Immature natural killer cell (primary cell): ENCODE measurements at regions not wholly inside any gene's neighbourhood (a gene's known extent, or its start where the extent isn't known, plus 50 kb on each side); places are given as distances from the start of the nearest gene placed in this dataset.

Experiments used
- DNase-seq, 3 donors: peaks; one replicate each; pipeline ENCODE4 v3.0.0; 2022; ENCODE audit warnings: mixed read lengths in 1 of 3
- H3K27ac Mint-ChIP-seq, 6 donors: one replicate each; pipeline ENCODE4 v1.8.0; 2020; ENCODE audit warnings: mixed read lengths in 6 of 6, mild to moderate bottlenecking in 5 of 6, inconsistent platforms in 4 of 6, moderate library complexity in 3 of 6
- H3K27me3 Mint-ChIP-seq, 3 donors: one replicate each; pipeline ENCODE4 v1.8.0; 2020 to 2021; ENCODE audit warnings: low read depth in 3 of 3, mild to moderate bottlenecking in 3 of 3, mixed read lengths in 3 of 3, moderate library complexity in 3 of 3, inconsistent platforms in 1 of 3
- H3K36me3 Mint-ChIP-seq, 3 donors: one replicate each; pipeline ENCODE4 v1.8.0; 2020; ENCODE audit warnings: mixed read lengths in 3 of 3, inconsistent platforms in 2 of 3, mild to moderate bottlenecking in 2 of 3
- H3K4me1 Mint-ChIP-seq, 2 donors: one replicate each; pipeline ENCODE4 v1.8.0; 2020; ENCODE audit warnings: inconsistent platforms in 2 of 2, mild to moderate bottlenecking in 2 of 2, mixed read lengths in 2 of 2, moderate library complexity in 1 of 2
- H3K4me3 Mint-ChIP-seq, 5 donors: one replicate each; pipeline ENCODE4 v1.8.0; 2020; ENCODE audit warnings: mild to moderate bottlenecking in 5 of 5, mixed read lengths in 5 of 5, inconsistent platforms in 3 of 5, moderate library complexity in 3 of 5
- H3K9me3 Mint-ChIP-seq, 6 donors: one replicate each; pipeline ENCODE4 v1.8.0; 2020; ENCODE audit warnings: mild to moderate bottlenecking in 6 of 6, mixed read lengths in 6 of 6, inconsistent platforms in 4 of 6, moderate library complexity in 3 of 6

DNA sequence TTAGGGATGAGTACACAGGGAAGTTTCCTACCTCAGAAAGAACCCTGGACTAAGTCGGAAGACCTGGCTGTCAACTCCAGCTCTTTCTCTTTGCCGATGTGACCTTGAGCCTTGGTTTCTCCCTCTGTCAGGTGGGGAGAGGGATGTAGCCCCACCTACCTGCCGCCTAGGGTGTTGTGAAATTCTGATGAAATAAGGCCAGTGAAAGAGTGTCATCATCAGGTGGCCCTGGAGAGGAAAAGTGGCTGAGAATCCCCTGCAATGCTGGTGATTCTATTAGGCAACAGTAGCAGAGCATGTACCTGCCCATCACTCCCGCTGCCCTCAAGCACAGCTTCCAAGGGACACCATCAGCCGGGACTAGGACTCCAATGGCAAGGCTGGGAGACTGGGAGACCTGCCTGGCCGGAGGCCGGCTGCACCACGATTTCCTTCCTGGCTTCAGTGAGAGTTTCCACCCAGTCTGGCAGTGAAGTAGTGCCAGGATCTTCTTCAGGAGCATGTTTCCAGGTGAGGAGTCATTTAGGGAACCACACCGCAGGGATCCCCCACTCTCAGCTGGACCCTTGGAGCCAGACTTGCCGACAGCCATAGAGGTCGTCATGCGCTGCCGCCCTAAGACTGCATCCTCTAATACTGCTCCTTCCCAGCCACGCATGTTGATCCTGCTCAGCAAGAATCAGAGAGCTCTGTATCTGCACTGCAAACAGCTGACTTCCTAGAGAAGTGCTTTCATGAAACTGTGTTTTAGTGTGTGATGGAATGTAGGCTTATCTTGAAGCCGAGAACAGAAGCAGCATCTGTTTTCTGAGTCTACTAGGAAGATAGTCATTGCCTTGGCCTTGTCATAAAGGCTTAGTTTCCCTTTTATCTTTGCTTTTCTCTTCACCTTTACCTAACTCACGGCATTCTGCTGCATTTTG lies 88.0 kb upstream of the F3 start:
- no peaks in the 10 kb centered on the region for H3K4me1 Mint-ChIP-seq
- H3K4me3 Mint-ChIP-seq = no peak overlapping the region
- H3K27ac Mint-ChIP-seq = no peak overlapping the region
- DNase-seq = no peak
- H3K36me3 Mint-ChIP-seq = no peaks in the 10 kb centered on the region
- no peaks in the 10 kb centered on the region for H3K9me3 Mint-ChIP-seq
- peaks cover 0 to 4% (median 4%) of the 10 kb centered on the region in 3 donors for H3K27me3 Mint-ChIP-seq

DNA sequence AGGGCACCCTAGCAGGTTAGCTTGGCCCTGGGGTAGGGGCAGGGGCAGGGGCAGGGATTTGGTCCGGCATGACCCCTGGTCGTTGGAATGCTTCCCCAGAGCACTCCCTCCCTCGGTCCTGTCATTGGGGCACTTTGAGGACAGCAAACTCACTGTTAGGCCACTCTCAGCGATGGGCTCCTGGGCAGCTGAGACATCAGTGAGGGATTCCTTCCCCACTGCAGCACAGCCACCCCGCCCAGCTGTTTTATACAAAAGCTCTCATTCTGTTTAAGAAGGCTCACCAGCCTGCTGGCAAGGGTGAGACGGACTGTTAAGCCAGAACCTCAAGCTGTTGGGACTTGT lies 86.9 kb upstream of the F3 start:
- DNase-seq = no peak
- Mint-ChIP-seq H3K9me3 (no peaks in the 10 kb centered on the region), H3K4me3 (no peak overlapping the region), H3K4me1 (no peaks in the 10 kb centered on the region), H3K27me3 (peaks cover 0 to 4% (median 1%) of the 10 kb centered on the region in 3 donors), H3K27ac (no peak overlapping the region), H3K36me3 (no peaks in the 10 kb centered on the region)

DNA sequence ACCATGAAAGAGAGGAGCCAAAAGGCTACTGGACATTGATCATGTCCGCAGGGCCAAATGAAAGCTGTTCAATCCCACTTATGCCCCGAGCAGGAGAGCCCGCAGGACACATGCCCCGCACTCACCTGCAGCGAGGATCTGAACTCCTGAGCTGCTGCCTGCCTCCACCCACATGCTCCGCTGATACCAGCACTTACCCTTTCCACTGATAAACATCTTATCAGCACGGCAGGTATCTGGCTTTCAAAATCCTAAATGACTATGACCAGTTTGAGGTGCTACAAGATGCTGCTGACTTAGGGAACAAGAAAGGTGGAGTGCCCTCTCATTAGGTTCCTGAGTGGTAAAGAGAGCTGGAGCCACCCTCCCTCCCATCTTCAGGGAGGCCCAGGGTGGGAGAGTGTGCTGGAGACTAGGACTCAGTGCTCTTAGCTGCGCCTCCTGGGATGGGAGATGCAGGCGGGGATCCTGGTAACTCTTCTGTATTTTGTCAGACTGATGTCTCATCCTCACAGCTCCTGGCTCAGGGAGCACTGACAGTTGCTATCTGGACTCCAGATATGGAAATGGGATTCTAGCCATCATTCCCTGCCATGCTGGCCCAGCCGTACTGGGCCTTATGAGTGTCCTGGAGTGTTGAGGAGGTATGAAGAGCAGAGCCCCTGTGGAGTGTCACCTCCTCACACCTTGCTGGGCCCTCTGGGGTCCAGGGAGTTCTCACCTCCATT lies 86.4 kb upstream of the F3 start:
- H3K4me1 Mint-ChIP-seq = no peaks in the 10 kb centered on the region
- peaks cover 0 to 4% (median 1%) of the 10 kb centered on the region in 3 donors for H3K27me3 Mint-ChIP-seq
- no peaks in the 10 kb centered on the region for H3K9me3 Mint-ChIP-seq

DNA sequence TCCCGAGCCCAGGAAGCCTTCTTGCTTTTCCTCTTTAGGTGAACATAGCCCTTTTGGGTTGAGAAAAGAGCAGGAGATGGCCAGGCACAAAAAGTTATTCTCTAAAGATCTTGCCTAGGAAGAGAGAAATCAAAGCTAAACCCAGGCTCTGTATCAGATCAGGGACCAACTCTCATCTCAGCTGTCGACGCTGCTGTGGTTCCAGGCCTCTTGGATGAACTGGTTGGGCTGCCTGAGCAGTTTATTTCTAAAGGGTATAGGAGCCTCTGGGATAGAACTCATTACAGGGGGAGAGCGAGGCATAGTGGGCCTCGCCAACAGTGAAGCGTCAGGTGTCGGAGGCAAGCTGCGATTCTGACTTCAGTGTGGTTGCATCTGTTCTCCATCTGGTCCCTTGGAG lies 82.6 kb upstream of the F3 start:
- Mint-ChIP-seq H3K27ac (no peak overlapping the region), H3K4me3 (no peak overlapping the region), H3K27me3 (peaks cover 0 to 9% (median 0%) of the 10 kb centered on the region in 3 donors), H3K9me3 (peaks cover 0 to 3% (median under 1%) of the 10 kb centered on the region in 6 donors), H3K36me3 (no peaks in the 10 kb centered on the region), H3K4me1 (no peaks in the 10 kb centered on the region)
- DNase-seq = no peak

More for the DNA sequence above, 86.4 kb upstream of the F3 start:
- DNase-seq = no peak
- H3K27ac Mint-ChIP-seq = no peak overlapping the region
- no peak overlapping the region for H3K4me3 Mint-ChIP-seq
- no peaks in the 10 kb centered on the region for H3K36me3 Mint-ChIP-seq

DNA sequence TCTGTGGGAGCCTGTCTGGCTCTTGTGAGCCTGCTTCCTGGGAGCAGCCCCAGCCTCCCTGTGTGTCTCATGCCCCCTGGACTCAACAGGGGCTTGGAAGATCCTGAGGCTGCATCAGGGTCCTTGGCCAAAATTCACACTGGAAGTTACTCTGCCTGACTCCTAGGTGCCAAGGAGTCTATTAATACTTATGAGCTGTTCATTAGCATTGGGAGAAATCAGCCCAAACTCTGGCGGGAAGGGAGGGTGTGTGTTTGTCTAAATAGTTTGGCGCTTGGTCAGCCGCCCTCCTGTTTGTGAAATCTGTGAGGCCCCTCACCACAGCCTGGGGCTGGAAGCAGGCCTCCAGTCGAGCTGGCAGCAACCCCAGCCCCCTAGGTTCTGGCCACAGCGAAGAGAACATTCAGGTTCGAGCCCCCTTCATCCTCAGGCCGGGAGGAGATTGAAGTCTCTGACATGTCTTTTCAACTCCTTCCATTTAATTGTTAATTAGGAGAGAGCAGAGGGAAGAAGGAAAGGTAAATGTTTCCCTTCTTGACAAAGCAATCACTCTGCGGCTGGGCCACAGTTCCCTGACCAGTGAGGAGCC lies 82.1 kb upstream of the F3 start:
- Mint-ChIP-seq H3K27ac (no peak overlapping the region), H3K36me3 (no peaks in the 10 kb centered on the region), H3K4me3 (no peak overlapping the region), H3K4me1 (no peaks in the 10 kb centered on the region), H3K9me3 (peaks cover 0 to 5% (median 2%) of the 10 kb centered on the region in 6 donors), H3K27me3 (peaks cover 0 to 9% (median 0%) of the 10 kb centered on the region in 3 donors)
- DNase-seq = no peak

DNA sequence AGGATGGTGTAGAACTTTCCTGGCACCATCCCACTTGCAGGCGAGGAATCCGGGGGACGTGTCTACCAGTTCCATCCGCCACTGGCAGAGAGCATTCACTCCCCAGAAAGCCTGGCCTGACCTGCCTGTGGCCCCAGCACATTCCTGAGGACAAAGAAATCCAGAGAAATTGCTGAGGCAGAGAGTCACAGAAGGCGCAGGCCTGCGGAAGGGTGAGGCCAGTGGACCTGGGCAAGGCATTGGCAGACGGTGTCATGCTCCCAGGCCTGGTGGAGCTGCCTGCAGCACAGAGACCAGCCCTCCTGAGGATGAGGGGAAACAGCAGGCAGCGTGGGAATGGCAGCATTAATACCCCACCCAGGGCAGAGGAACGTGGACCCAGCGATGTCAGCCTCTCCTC lies 81.2 kb upstream of the F3 start:
- Mint-ChIP-seq H3K4me1 (no peaks in the 10 kb centered on the region), H3K27me3 (peaks cover 0 to 12% (median 2%) of the 10 kb centered on the region in 3 donors), H3K4me3 (no peak overlapping the region), H3K36me3 (peaks cover 0 to 5% (median 4%) of the 10 kb centered on the region in 3 donors), H3K9me3 (peaks cover 4 to 12% (median 5%) of the 10 kb centered on the region in 6 donors), H3K27ac (no peak overlapping the region)
- no peak for DNase-seq

DNA sequence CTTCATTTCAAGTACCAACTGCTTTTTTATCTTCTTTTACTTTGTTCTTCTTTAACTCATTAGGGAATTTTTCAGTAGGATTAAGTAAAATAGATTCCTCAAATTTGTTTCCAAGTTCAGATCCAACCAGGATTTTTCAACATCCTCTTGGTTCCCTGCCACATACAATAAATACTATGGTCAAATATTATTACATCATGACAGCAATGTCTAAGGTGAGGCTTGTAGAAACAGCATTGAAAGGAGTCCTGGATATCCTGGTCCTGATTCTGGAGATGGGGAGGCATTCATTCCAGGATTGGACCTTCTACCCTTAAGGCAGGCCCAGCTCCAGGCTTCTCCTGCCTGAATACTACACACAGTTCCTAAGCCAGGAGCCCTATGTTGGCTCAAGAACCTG lies 80.2 kb upstream of the F3 start:
- Mint-ChIP-seq H3K36me3 (peaks cover 0 to 5% (median 4%) of the 10 kb centered on the region in 3 donors), H3K4me3 (no peak overlapping the region), H3K27ac (no peak overlapping the region), H3K4me1 (no peaks in the 10 kb centered on the region), H3K27me3 (peaks cover 2 to 17% (median 3%) of the 10 kb centered on the region in 3 donors), H3K9me3 (peaks cover 4 to 12% (median 5%) of the 10 kb centered on the region in 6 donors)
- no peak for DNase-seq

DNA sequence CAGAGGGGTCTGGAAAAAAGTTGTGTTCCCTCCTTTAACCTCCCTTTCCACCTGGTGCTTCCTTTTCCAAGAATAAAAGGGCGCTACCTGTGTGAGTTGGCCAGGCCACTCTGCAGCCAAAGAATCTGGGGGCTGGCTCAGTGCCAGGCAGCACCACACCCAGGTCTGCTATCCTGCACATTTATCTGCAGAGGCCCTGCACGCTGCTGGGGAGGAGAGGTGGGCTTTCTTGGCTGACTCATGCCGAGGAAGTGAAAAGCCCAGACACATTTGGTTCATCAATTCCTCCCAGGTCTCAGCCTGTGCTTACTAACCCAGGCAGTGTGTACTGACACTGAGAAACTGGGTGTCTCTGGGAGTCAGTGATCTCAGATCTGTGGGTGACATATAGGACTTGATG lies 79.8 kb upstream of the F3 start:
- no peak for DNase-seq
- H3K9me3 Mint-ChIP-seq = peaks cover 4 to 12% (median 5%) of the 10 kb centered on the region in 6 donors
- H3K4me1 Mint-ChIP-seq = no peaks in the 10 kb centered on the region
- H3K27ac Mint-ChIP-seq = no peak overlapping the region
- H3K4me3 Mint-ChIP-seq = no peak overlapping the region
- peaks cover 0 to 5% (median 4%) of the 10 kb centered on the region in 3 donors for H3K36me3 Mint-ChIP-seq
- H3K27me3 Mint-ChIP-seq = peaks cover 2 to 17% (median 3%) of the 10 kb centered on the region in 3 donors

DNA sequence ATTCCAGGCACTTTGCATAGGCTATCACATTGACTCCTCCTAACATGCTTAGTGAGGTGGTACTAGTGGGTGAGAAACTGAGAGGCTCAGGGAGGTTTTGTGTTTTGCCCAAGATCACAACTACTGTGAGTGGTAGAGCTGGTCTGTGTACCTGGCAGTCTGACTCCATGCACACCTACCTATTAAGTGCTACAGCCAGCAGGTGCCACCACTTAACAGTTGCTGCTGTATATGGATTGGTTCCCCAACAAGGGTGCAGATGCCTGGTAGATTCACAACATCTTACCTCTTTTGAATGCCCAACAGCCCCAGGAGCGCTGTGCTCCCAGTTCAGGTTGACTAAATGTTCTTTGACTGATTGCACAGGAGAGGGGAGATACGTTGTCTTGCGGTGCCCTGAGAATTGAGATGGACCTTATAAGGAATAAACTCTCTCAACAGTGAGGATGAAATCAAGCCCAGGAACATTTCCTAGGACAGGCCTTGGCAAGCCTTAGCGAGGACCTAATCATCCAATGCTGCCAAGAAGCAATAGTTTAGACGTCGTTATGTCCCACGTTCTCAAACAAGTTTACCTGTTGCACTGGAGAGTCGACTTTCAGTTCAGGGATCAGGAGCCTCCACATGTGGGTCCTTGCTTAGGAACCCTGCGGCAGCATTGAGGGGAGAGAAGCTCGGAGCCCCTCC lies 78.9 kb upstream of the F3 start:
- H3K36me3 Mint-ChIP-seq = peaks cover 0 to 5% (median 4%) of the 10 kb centered on the region in 3 donors
- H3K4me1 Mint-ChIP-seq = no peaks in the 10 kb centered on the region
- peaks cover 4 to 12% (median 5%) of the 10 kb centered on the region in 6 donors for H3K9me3 Mint-ChIP-seq
- peaks cover 3 to 17% (median 4%) of the 10 kb centered on the region in 3 donors for H3K27me3 Mint-ChIP-seq
- no peak overlapping the region for H3K4me3 Mint-ChIP-seq
- DNase-seq = no peak
- H3K27ac Mint-ChIP-seq = no peak overlapping the region

DNA sequence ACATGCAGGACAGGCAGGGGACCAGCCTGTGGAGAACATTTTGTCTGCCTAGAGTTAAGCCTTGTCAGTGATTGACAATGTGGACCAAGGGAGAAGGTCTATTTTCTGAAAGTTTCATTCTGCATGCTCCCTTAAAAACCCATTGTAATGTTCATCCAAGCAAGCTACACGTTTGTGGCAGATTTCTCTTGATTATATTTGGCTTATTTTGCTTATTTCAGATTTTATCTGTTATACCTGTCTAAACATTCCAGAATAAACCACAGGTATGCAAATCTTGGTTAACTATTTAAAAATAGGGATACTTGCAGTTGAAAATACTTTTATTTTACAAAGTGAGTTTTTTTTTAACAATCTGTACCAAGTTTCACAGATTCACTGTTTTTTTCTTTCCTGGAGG lies 78.2 kb upstream of the F3 start:
- Mint-ChIP-seq H3K4me1 (peaks cover 0 to 4% of the 10 kb centered on the region in 2 donors), H3K4me3 (no peak overlapping the region), H3K9me3 (peaks cover 4 to 12% (median 5%) of the 10 kb centered on the region in 6 donors), H3K36me3 (peaks cover 0 to 5% (median 4%) of the 10 kb centered on the region in 3 donors), H3K27ac (no peak overlapping the region), H3K27me3 (peaks cover 3 to 17% (median 4%) of the 10 kb centered on the region in 3 donors)
- no peak for DNase-seq

DNA sequence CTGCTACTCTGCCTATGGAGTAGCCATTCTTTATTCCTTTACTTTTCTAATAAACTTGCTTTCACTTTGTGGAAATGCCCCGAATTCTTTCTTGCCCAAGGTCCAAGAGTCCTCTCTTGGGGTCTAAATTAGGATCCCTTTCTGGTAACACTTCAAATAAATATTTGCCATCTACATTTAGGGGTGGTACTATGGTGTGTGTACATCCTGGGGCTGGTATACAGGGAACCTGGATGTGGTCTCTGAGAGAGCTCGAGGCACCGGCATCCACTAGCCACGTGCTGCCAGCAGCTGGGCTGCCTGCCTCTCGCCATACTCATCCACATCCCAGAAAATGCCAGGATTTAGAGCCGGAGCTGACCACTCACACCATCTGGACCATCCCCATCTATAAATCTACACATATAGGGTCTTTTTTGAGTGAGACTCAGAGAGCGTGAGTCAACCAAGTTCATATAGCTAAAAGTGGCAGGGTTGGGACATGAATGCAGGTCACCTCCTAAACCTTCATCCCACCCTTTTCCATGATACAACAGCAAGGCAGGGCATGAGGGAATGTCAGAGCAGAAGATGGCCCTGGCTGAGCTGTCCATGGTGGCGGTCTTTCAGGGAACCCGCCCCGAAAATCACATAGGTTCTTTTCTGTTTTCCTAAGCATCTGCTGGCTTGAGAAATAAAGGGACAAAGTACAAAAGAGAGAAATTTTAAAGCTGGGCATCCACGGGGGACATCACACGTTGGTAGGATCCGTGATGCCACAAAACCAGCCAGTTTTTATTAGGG lies 76.6 kb upstream of the F3 start:
- peaks cover 0 to 4% of the 10 kb centered on the region in 2 donors for H3K4me1 Mint-ChIP-seq
- peaks cover 4 to 12% (median 5%) of the 10 kb centered on the region in 6 donors for H3K9me3 Mint-ChIP-seq
- H3K27ac Mint-ChIP-seq = no peak overlapping the region
- no peak for DNase-seq
- H3K27me3 Mint-ChIP-seq = peaks cover 4 to 17% (median 5%) of the 10 kb centered on the region in 3 donors
- no peak overlapping the region for H3K4me3 Mint-ChIP-seq
- H3K36me3 Mint-ChIP-seq = peaks cover 0 to 5% (median 4%) of the 10 kb centered on the region in 3 donors

DNA sequence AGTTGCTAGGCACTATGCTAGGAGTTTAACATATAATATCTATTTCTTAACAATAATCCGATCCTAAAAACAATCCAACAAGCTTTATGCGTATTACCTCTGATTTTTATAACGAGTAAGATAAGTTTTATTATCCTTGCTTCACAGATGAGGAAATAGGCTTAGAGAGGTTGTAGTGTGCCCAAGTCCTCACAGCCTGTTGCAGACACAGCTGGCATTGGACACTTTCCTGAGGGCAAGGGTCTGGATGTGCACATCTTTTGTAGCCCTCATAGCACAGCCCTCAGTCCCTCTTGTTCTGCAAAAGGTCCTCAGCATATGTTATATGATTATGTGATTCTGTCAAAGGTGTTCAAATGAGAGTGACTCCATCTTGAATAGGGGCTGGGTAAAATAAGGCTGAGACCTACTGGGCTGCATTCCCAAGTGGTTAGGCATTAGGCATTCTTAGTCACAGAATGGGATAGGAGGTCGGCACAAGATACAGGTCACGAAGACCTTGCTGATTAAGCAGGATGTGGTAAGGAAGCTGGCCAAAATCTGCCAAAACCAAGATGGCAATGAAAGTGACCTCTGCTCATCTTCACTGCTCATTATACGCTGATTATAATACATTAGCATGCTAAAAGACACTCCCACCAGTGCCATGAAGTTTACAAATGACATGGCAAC lies 75.7 kb upstream of the F3 start:
- peaks cover 4 to 18% (median 5%) of the 10 kb centered on the region in 3 donors for H3K27me3 Mint-ChIP-seq

More for the DNA sequence above, 75.7 kb upstream of the F3 start:
- H3K9me3 Mint-ChIP-seq = peaks cover 4 to 12% (median 5%) of the 10 kb centered on the region in 6 donors
- H3K4me1 Mint-ChIP-seq = peaks cover 0 to 4% of the 10 kb centered on the region in 2 donors
- H3K36me3 Mint-ChIP-seq = peaks cover 0 to 5% (median 4%) of the 10 kb centered on the region in 3 donors
- no peak overlapping the region for H3K4me3 Mint-ChIP-seq
- no peak for DNase-seq
- no peak overlapping the region for H3K27ac Mint-ChIP-seq
